ENCODE measurements at regions not wholly inside any gene's neighbourhood (a gene's known extent, or its start where the extent isn't known, plus 50 kb on each side); places are given as distances from the start of the nearest gene placed in this dataset.

GRCh38 chr11:31881825-31882224, 70.7 kb upstream of the PAX6 start (continued):
- TF ChIP-seq POLR2A (IDR thresholded peaks at IDR 0.05; ENCODE audit: control extremely low read depth in 1 of 2, low read depth in 2 of 2, low read length in 2 of 2) (no peak), SAP30 (IDR thresholded peaks at IDR 0.05; ENCODE audit: insufficient read depth, insufficient replicate concordance, low read length) (no peak), CBX8 (IDR thresholded peaks at IDR 0.05; ENCODE audit: borderline replicate concordance, low read depth, low read length) (no peak), POLR2AphosphoS5 (IDR thresholded peaks at IDR 0.05; ENCODE audit: low read depth, low read length) (no peak), ATF3 (IDR thresholded peaks at IDR 0.05; ENCODE audit: insufficient read depth, low read depth, low read length) (no peak), TAF1 (IDR thresholded peaks at IDR 0.05; ENCODE audit: low read depth, low read length) (no peak)

Measured in H1 (cell line).